ENCODE measurements at regions not wholly inside any gene's neighbourhood (a gene's known extent, or its start where the extent isn't known, plus 50 kb on each side); places are given as distances from the start of the nearest gene placed in this dataset.

GRCh38 chr3:18862077-18862476 lies 286.2 kb upstream of the KCNH8 start:
- Mint-ChIP-seq H3K27me3 (peaks cover 0 to 8% (median 4%) of the 10 kb centered on the region in 3 donors), H3K27ac (no peak overlapping the region), H3K4me1 (no peaks in the 10 kb centered on the region), H3K36me3 (no peaks in the 10 kb centered on the region), H3K4me3 (no peak overlapping the region), H3K9me3 (no peaks in the 10 kb centered on the region)
- DNase-seq (no peak), ATAC-seq (ENCODE audit: low read depth in 2 of 2) (no peak)

GRCh38 chr3:18861137-18861536 lies 287.2 kb upstream of the KCNH8 start:
- Mint-ChIP-seq H3K4me1 (no peaks in the 10 kb centered on the region), H3K36me3 (no peaks in the 10 kb centered on the region), H3K27me3 (peaks cover 0 to 8% (median 4%) of the 10 kb centered on the region in 3 donors), H3K4me3 (no peak overlapping the region), H3K27ac (no peak overlapping the region), H3K9me3 (no peaks in the 10 kb centered on the region)
- DNase-seq (no peak), ATAC-seq (ENCODE audit: low read depth in 2 of 2) (no peak)

- Mint-ChIP-seq H3K4me1 (no peaks in the 10 kb centered on the region), H3K27me3 (peaks cover 0 to 16% (median 7%) of the 10 kb centered on the region in 3 donors), H3K27ac (peak overlapping the region in 1 of 6 donors; percentile 11), H3K36me3 (no peaks in the 10 kb centered on the region), H3K9me3 (no peaks in the 10 kb centered on the region), H3K4me3 (no peak overlapping the region)
- DNase-seq (no peak), ATAC-seq (ENCODE audit: low read depth in 2 of 2) (no peak)
Measured at GRCh38 chr3:18853269-18853668, 295.0 kb upstream of the KCNH8 start.

GRCh38 chr3:18847583-18848197 lies 300.6 kb upstream of the KCNH8 start:
- H3K4me1 Mint-ChIP-seq, result peaks cover 10 to 20% (median 19%) of the 10 kb centered on the region in 3 donors
- DNase-seq (no peak), ATAC-seq (ENCODE audit: low read depth in 2 of 2) (no peak)
- no peak overlapping the region for H3K4me3 Mint-ChIP-seq
- peaks cover 0 to 7% (median 4%) of the 10 kb centered on the region in 3 donors for H3K27me3 Mint-ChIP-seq
- no peaks in the 10 kb centered on the region for H3K36me3 Mint-ChIP-seq
- no peaks in the 10 kb centered on the region for H3K9me3 Mint-ChIP-seq
- no peak overlapping the region for H3K27ac Mint-ChIP-seq

- ATAC-seq (ENCODE audit: low read depth in 2 of 2) (no peak), DNase-seq (no peak)
- Mint-ChIP-seq H3K27ac (peak overlapping the region in 1 of 6 donors; percentile 15), H3K9me3 (no peaks in the 10 kb centered on the region), H3K36me3 (no peaks in the 10 kb centered on the region), H3K4me3 (no peak overlapping the region), H3K4me1 (peaks cover 10 to 20% (median 19%) of the 10 kb centered on the region in 3 donors), H3K27me3 (no peaks in the 10 kb centered on the region)
Measured at GRCh38 chr3:18843983-18844382, 304.3 kb upstream of the KCNH8 start.

GRCh38 chr3:18843188-18843587 lies 305.1 kb upstream of the KCNH8 start:
- no peak overlapping the region for H3K27ac Mint-ChIP-seq
- H3K4me3 Mint-ChIP-seq, result no peak overlapping the region
- DNase-seq, result no peak
- H3K4me1 Mint-ChIP-seq, result peaks cover 10 to 20% (median 19%) of the 10 kb centered on the region in 3 donors
- no peaks in the 10 kb centered on the region for H3K36me3 Mint-ChIP-seq
- H3K9me3 Mint-ChIP-seq, result no peaks in the 10 kb centered on the region
- no peak for ATAC-seq (ENCODE audit: low read depth in 2 of 2)
- no peaks in the 10 kb centered on the region for H3K27me3 Mint-ChIP-seq

- Mint-ChIP-seq H3K27me3 (no peaks in the 10 kb centered on the region), H3K36me3 (no peaks in the 10 kb centered on the region), H3K4me3 (no peak overlapping the region), H3K27ac (no peak overlapping the region), H3K9me3 (no peaks in the 10 kb centered on the region), H3K4me1 (peaks cover 10 to 20% (median 19%) of the 10 kb centered on the region in 3 donors)
- ATAC-seq (ENCODE audit: low read depth in 2 of 2) (no peak), DNase-seq (no peak)
Measured at GRCh38 chr3:18841422-18842343, 306.6 kb upstream of the KCNH8 start.

- ATAC-seq (ENCODE audit: low read depth in 2 of 2) (no peak), DNase-seq (no peak)
- Mint-ChIP-seq H3K4me1 (peaks cover 5 to 14% (median 14%) of the 10 kb centered on the region in 3 donors), H3K9me3 (no peaks in the 10 kb centered on the region), H3K4me3 (no peak overlapping the region), H3K27ac (no peak overlapping the region), H3K27me3 (no peaks in the 10 kb centered on the region), H3K36me3 (no peaks in the 10 kb centered on the region)
Measured at GRCh38 chr3:18840535-18841137, 307.7 kb upstream of the KCNH8 start.

GRCh38 chr3:18838758-18839157 lies 309.6 kb upstream of the KCNH8 start:
- no peaks in the 10 kb centered on the region for H3K4me1 Mint-ChIP-seq
- no peaks in the 10 kb centered on the region for H3K36me3 Mint-ChIP-seq
- H3K27ac Mint-ChIP-seq, result no peak overlapping the region
- H3K27me3 Mint-ChIP-seq, result peaks cover 0 to 1% (median 0%) of the 10 kb centered on the region in 3 donors
- no peaks in the 10 kb centered on the region for H3K9me3 Mint-ChIP-seq
- no peak for ATAC-seq (ENCODE audit: low read depth in 2 of 2)
- DNase-seq, result no peak
- no peak overlapping the region for H3K4me3 Mint-ChIP-seq

- H3K27me3 Mint-ChIP-seq, result peaks cover 0 to 5% (median 0%) of the 10 kb centered on the region in 3 donors
- ATAC-seq (ENCODE audit: low read depth in 2 of 2) (no peak), DNase-seq (no peak)
- H3K27ac Mint-ChIP-seq, result peak overlapping the region in 1 of 6 donors; percentile 79
- H3K36me3 Mint-ChIP-seq, result no peaks in the 10 kb centered on the region
- H3K9me3 Mint-ChIP-seq, result no peaks in the 10 kb centered on the region
- no peaks in the 10 kb centered on the region for H3K4me1 Mint-ChIP-seq
- H3K4me3 Mint-ChIP-seq, result no peak overlapping the region
Measured at GRCh38 chr3:18837137-18837755, 311.1 kb upstream of the KCNH8 start.

- ATAC-seq (ENCODE audit: low read depth in 2 of 2) (no peak), DNase-seq (no peak)
- no peaks in the 10 kb centered on the region for H3K9me3 Mint-ChIP-seq
- no peaks in the 10 kb centered on the region for H3K36me3 Mint-ChIP-seq
- H3K27me3 Mint-ChIP-seq, result peaks cover 0 to 5% (median 0%) of the 10 kb centered on the region in 3 donors
- H3K27ac Mint-ChIP-seq, result no peak overlapping the region
- no peak overlapping the region for H3K4me3 Mint-ChIP-seq
- H3K4me1 Mint-ChIP-seq, result peaks cover 0 to 6% (median 2%) of the 10 kb centered on the region in 3 donors
Measured at GRCh38 chr3:18835021-18835420, 313.3 kb upstream of the KCNH8 start.

GRCh38 chr3:18830087-18830486 lies 318.2 kb upstream of the KCNH8 start:
- no peak overlapping the region for H3K27ac Mint-ChIP-seq
- DNase-seq (no peak), ATAC-seq (ENCODE audit: low read depth in 2 of 2) (peak; percentile 55)

GRCh38 chr3:18828637-18829036 lies 319.7 kb upstream of the KCNH8 start:
- Mint-ChIP-seq H3K4me3 (no peak overlapping the region), H3K4me1 (peaks cover 0 to 10% (median 4%) of the 10 kb centered on the region in 3 donors), H3K27ac (no peak overlapping the region), H3K9me3 (peaks cover 0 to 7% (median 0%) of the 10 kb centered on the region in 7 donors), H3K36me3 (no peaks in the 10 kb centered on the region), H3K27me3 (peaks cover 0 to 2% (median 0%) of the 10 kb centered on the region in 3 donors)
- ATAC-seq (ENCODE audit: low read depth in 2 of 2) (no peak), DNase-seq (no peak)

More at GRCh38 chr3:18830087-18830486, 318.2 kb upstream of the KCNH8 start:
- Mint-ChIP-seq H3K4me1 (peaks cover 0 to 10% (median 4%) of the 10 kb centered on the region in 3 donors), H3K4me3 (no peak overlapping the region), H3K9me3 (peaks cover 0 to 7% (median 0%) of the 10 kb centered on the region in 7 donors), H3K36me3 (no peaks in the 10 kb centered on the region), H3K27me3 (peaks cover 0 to 5% (median 0%) of the 10 kb centered on the region in 3 donors)

Data from naive B cell (primary cell).